Ovary (tissue), 7 donors: ENCODE measurements at regions not wholly inside any gene's neighbourhood (a gene's known extent, or its start where the extent isn't known, plus 50 kb on each side); places are given as distances from the start of the nearest gene placed in this dataset.
"Not testable (repeated sequence)": the region's sequence is repeated elsewhere in the genome, so short reads cannot be mapped to it uniquely, and the experiment has no call there.

ENCODE experiments used
- DNase-seq, 5 donors: peaks; one replicate each; pipeline ENCODE4 v3.0.0-alpha.2; 2019 to 2020
- H3K27ac ChIP-seq, 2 donors: fragments of 200-600 bp; one replicate each; pipeline versions ENCODE4 v1.5.1 to v1.8.0; 2019 to 2022
- H3K27me3 ChIP-seq: fragments of 200-600 bp; one replicate; pipeline ENCODE4 v1.8.0; 2022
- H3K36me3 ChIP-seq: fragments of 200-600 bp; sonication (generic); one replicate; pipeline ENCODE4 v1.5.1; 2019
- H3K4me1 ChIP-seq: one replicate; pipeline ENCODE4 v1.8.1; 2013; ENCODE audit warnings: mild to moderate bottlenecking, moderate library complexity; ENCODE audit not compliant: insufficient read depth
- H3K4me3 ChIP-seq: fragments of 200-600 bp; sonication (generic); one replicate; pipeline ENCODE4 v1.5.1; 2017
- H3K9me3 ChIP-seq, 2 donors: fragments of 200-600 bp in 1 of 2; sonication (generic) in 1 of 2; one replicate each; pipeline versions ENCODE4 v1.5.1 to v1.8.1; 2013 to 2019; ENCODE audit warnings: mild to moderate bottlenecking in 1 of 2, moderate library complexity in 1 of 2
- EP300 ChIP-seq: sonication (generic); formaldehyde crosslinking; IDR thresholded peaks from one replicate; pipeline ENCODE4 v1.6.1; 2017; ENCODE audit warnings: antibody characterized with exemption
- POLR2A ChIP-seq: fragments of 450-650 bp; IDR thresholded peaks from one replicate; pipeline ENCODE4 v1.6.1; 2017; ENCODE audit warnings: antibody characterized with exemption, mild to moderate bottlenecking, moderate library complexity
- WGBS, 3 donors: extraction: QIAGEN DNeasy Blood & Tissue Kit in 1 of 3; methylation state at CpG; one replicate each; pipeline versions ENCODE4 v1.1.5 to v1.1.7; 2013 to 2017; 5-methylcytosine and 5-hydroxymethylcytosine counted together
- intact Hi-C, 4 donors: fragments of 100-400 bp; cut with DNase I; formaldehyde crosslinking; loops; one replicate each; pipeline versions ENCODE4 v1.11.0 to v1.15.1; 2022 to 2023
- TF ChIP-seq, protein P1 (sequence below), 3 donors: fragments of 450-650 bp in 2 of 3; fragments of 200-600 bp in 1 of 3; IDR thresholded peaks; one replicate each; pipeline versions ENCODE4 v1.5.1 to v1.8.0; 2016 to 2022; ENCODE audit warnings: antibody characterized with exemption in 3 of 3, mild to moderate bottlenecking in 1 of 3
- donor health status: DM: no; HTN: no; CAD: no; lungs with moderate emphysema.
- donor health status: DM: no; HTN: no; CAD: no.
- donor health status: Bipolar disorder and iron deficiency.
- donor health status: DM: no; HTN: no; CAD: no.
- donor health status: DM: yes; HTN: yes; CAD: no.

DNA sequence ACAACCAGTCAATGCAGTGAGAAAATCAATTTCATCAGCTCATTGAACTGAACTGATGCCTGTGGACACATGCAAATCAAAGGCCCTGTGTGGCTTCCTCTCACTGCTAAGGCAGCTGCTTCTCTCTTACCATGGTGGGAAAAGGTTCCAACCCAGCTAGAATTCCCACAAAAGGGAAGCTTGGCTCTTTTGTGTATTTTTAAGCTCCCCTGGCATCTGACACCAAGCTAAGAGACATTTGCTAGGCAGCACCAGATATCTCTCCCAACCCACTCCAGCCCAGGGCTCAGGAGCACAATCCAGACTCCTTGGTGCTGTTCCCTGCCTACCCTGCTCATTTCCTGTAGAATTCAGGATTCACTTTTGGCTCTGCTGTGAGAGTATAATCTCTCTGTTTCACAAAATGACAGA lies 129.6 kb downstream of the GXYLT1 start:
- TF ChIP-seq POLR2A (no peak), EP300 (no peak)
- TF ChIP-seq, protein P1, sequence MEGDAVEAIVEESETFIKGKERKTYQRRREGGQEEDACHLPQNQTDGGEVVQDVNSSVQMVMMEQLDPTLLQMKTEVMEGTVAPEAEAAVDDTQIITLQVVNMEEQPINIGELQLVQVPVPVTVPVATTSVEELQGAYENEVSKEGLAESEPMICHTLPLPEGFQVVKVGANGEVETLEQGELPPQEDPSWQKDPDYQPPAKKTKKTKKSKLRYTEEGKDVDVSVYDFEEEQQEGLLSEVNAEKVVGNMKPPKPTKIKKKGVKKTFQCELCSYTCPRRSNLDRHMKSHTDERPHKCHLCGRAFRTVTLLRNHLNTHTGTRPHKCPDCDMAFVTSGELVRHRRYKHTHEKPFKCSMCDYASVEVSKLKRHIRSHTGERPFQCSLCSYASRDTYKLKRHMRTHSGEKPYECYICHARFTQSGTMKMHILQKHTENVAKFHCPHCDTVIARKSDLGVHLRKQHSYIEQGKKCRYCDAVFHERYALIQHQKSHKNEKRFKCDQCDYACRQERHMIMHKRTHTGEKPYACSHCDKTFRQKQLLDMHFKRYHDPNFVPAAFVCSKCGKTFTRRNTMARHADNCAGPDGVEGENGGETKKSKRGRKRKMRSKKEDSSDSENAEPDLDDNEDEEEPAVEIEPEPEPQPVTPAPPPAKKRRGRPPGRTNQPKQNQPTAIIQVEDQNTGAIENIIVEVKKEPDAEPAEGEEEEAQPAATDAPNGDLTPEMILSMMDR (IDR thresholded peaks at IDR 0.05): no peak
- H3K4me1 ChIP-seq: no peaks in the 10 kb centered on the region
- H3K4me3 ChIP-seq: no peak overlapping the region
- H3K9me3 ChIP-seq: no peaks in the 10 kb centered on the region
- H3K27me3 ChIP-seq: no peaks in the 10 kb centered on the region
- DNase-seq: no peak
- intact Hi-C loops: no loop called here
- H3K27ac ChIP-seq: no peak overlapping the region
- H3K36me3 ChIP-seq: no peaks in the 10 kb centered on the region

- H3K27me3 ChIP-seq, H3K4me1 ChIP-seq, DNase-seq, H3K36me3 ChIP-seq, H3K9me3 ChIP-seq, H3K27ac ChIP-seq, intact Hi-C loops, H3K4me3 ChIP-seq: not testable (repeated sequence)
- WGBS, 3 donors: 65 to 82% (median 75%) methylated on average over 2 of the region's 2 CpGs
Measured at GRCh38 chr12:42012501-42012900, 132.2 kb downstream of the GXYLT1 start.

- H3K27me3 ChIP-seq: no peaks in the 10 kb centered on the region
- no peaks in the 10 kb centered on the region for H3K4me1 ChIP-seq
- no peak overlapping the region for H3K4me3 ChIP-seq
- no peaks in the 10 kb centered on the region for H3K36me3 ChIP-seq
- WGBS, 3 donors: 83 to 90% (median 86%) methylated on average over 3 of the region's 3 CpGs
- no peak for TF ChIP-seq EP300
- no peak for TF ChIP-seq POLR2A
- TF ChIP-seq, protein P1 (IDR thresholded peaks at IDR 0.05): no peak
- DNase-seq: no peak
- intact Hi-C loops: no loop called here
- H3K27ac ChIP-seq: no peak overlapping the region
- H3K9me3 ChIP-seq: no peaks in the 10 kb centered on the region
Measured at GRCh38 chr12:42010715-42011114, 134.0 kb downstream of the GXYLT1 start.

- WGBS, 3 donors: 90 to 95% (median 92%) methylated on average over 1 of the region's 1 CpG
- Histone ChIP-seq H3K4me3 (no peak overlapping the region), H3K27ac (no peak overlapping the region), H3K27me3 (no peaks in the 10 kb centered on the region), H3K9me3 (no peaks in the 10 kb centered on the region), H3K36me3 (no peaks in the 10 kb centered on the region), H3K4me1 (no peaks in the 10 kb centered on the region)
- intact Hi-C loops: no loop called here
- no peak for TF ChIP-seq EP300
- TF ChIP-seq POLR2A: no peak
- TF ChIP-seq, protein P1 (IDR thresholded peaks at IDR 0.05): no peak
- DNase-seq: no peak
Measured at GRCh38 chr12:42010257-42010656, 134.4 kb downstream of the GXYLT1 start.

- intact Hi-C loops: no loop called here
Measured at GRCh38 chr12:42008996-42009395, 135.7 kb downstream of the GXYLT1 start.

More at GRCh38 chr12:42008996-42009395, 135.7 kb downstream of the GXYLT1 start:
- no peak overlapping the region for H3K4me3 ChIP-seq
- H3K27me3 ChIP-seq: no peaks in the 10 kb centered on the region
- WGBS, 3 donors: 74 to 77% (median 75%) methylated on average over 5 of the region's 5 CpGs
- no peaks in the 10 kb centered on the region for H3K36me3 ChIP-seq
- H3K27ac ChIP-seq: no peak overlapping the region
- H3K9me3 ChIP-seq: no peaks in the 10 kb centered on the region
- H3K4me1 ChIP-seq: no peaks in the 10 kb centered on the region
- no peak for DNase-seq
- TF ChIP-seq, protein P1 (IDR thresholded peaks at IDR 0.05): no peak
- TF ChIP-seq POLR2A: no peak
- TF ChIP-seq EP300: no peak
